Stimulated activated CD4-positive, alpha-beta T cell treated with anti-CD3 and anti-CD28 coated beads, Interleukin-1b, Interleukin-23, amount 100 ng/mL, for 1 hour (primary cell): ENCODE measurements at regions not wholly inside any gene's neighbourhood (a gene's known extent, or its start where the extent isn't known, plus 50 kb on each side); places are given as distances from the start of the nearest gene placed in this dataset.

Experiments
- DNase-seq, 2 donors: peaks; one replicate each; pipeline ENCODE4 v3.0.0-alpha.2; 2020; ENCODE audit warnings: low read depth in 2 of 2

GRCh38 chr7:25947669-25948516 lies 204.1 kb upstream of the NFE2L3 start:
- DNase-seq, result no peak

GRCh38 chr7:25949736-25950487 lies 202.1 kb upstream of the NFE2L3 start:
- no peak for DNase-seq

GRCh38 chr7:25950488-25951413 lies 201.2 kb upstream of the NFE2L3 start:
- peak; percentile 56 to 68 for DNase-seq

GRCh38 chr7:25951414-25952260 lies 200.4 kb upstream of the NFE2L3 start:
- DNase-seq, result no peak

GRCh38 chr7:25952261-25953057 lies 199.5 kb upstream of the NFE2L3 start:
- no peak for DNase-seq

- no peak for DNase-seq
These were observed 198.1 kb upstream of the NFE2L3 start for GRCh38 chr7:25953859-25954258.

- DNase-seq, result no peak
These were observed 197.6 kb upstream of the NFE2L3 start for GRCh38 chr7:25954395-25954794.

GRCh38 chr7:25959168-25959734 lies 192.7 kb upstream of the NFE2L3 start:
- no peak for DNase-seq

- no peak for DNase-seq
These were observed 188.3 kb upstream of the NFE2L3 start for GRCh38 chr7:25963733-25964132.

GRCh38 chr7:25964483-25964991 lies 187.5 kb upstream of the NFE2L3 start:
- DNase-seq, result no peak

- DNase-seq, result no peak
These were observed 186.4 kb upstream of the NFE2L3 start for GRCh38 chr7:25965405-25966123.

GRCh38 chr7:25966469-25966868 lies 185.5 kb upstream of the NFE2L3 start:
- DNase-seq, result no peak

GRCh38 chr7:25967278-25968204 lies 184.5 kb upstream of the NFE2L3 start:
- DNase-seq, result no peak

GRCh38 chr7:25968205-25968993 lies 183.6 kb upstream of the NFE2L3 start:
- DNase-seq, result no peak

- no peak for DNase-seq
These were observed 181.6 kb upstream of the NFE2L3 start for GRCh38 chr7:25970356-25970755.

GRCh38 chr7:25970911-25971310 lies 181.1 kb upstream of the NFE2L3 start:
- DNase-seq, result no peak

- no peak for DNase-seq
These were observed 175.4 kb upstream of the NFE2L3 start for GRCh38 chr7:25976630-25977029.
